ENCODE measurements at regions not wholly inside any gene's neighbourhood (a gene's known extent, or its start where the extent isn't known, plus 50 kb on each side); places are given as distances from the start of the nearest gene placed in this dataset.

DNA sequence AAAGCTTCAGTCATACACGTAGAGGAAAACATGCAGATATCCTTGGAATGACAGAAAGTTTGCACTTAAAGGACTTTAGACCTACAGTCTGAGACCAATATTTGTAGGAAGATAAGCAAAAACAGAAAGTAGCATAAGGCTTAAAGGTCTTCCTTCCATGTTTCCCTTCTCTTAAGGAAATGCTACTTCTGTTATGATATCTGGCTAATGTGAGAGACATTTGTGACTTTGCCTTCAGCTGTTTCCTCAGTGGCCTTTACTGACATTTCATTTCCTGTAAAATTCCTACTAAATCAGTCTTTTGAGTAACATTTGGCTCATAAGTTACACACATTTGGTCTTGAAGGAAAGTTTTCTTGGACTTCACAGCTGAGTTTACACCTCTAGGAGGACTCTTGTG is 713.4 kb downstream of the TBC1D32 start:
- TF ChIP-seq NR1H2 (CRISPR knock-in tag; IDR thresholded peaks at IDR 0.05) = no peak
- TF ChIP-seq FOXJ3 (CRISPR knock-in tag; IDR thresholded peaks at IDR 0.05; ENCODE audit: borderline replicate concordance) = no peak
- TF ChIP-seq TEAD1 (CRISPR knock-in tag; IDR thresholded peaks at IDR 0.05) = no peak
